ENCODE measurements at regions not wholly inside any gene's neighbourhood (a gene's known extent, or its start where the extent isn't known, plus 50 kb on each side); places are given as distances from the start of the nearest gene placed in this dataset.
"Not testable (repeated sequence)": the region's sequence is repeated elsewhere in the genome, so short reads cannot be mapped to it uniquely, and the experiment has no call there.

DNA sequence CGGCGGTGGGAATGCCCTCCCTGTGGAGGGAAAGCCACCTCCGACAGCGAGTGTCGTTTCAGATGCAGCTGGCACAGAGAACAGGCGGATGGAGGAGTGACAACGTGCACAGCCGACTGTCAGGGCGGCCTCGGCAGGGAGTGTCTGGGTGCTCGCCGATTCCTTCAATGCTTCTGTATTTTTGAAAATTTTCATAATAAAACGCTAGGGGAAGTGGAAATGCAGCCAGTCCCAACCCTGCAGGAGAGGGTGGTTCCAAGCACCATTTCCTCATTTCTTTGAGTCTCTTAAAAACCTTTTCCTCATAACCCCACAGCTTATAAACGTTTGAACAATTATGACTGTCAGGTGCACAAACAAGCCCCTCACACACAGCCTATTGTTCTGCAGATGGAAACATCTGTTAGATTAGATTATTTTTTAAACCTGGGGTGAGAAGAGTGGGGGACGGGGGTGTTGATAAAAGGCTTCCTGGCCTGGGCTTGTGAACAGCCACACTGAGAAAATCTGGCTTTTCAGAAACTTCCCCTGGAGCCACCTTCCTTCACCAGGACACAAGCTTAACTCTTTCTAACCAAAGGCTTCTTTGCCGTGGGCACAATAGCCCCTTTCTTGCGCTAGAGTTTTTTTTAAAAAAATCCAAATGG lies 228.9 kb downstream of the ANKRD60 start:
- DNase-seq, result no peak

- DNase-seq, result no peak
Measured at GRCh38 chr20:57998981-57999464, 229.4 kb downstream of the ANKRD60 start.

- DNase-seq, result no peak
Measured at GRCh38 chr20:57998276-57998675, 230.2 kb downstream of the ANKRD60 start.

DNA sequence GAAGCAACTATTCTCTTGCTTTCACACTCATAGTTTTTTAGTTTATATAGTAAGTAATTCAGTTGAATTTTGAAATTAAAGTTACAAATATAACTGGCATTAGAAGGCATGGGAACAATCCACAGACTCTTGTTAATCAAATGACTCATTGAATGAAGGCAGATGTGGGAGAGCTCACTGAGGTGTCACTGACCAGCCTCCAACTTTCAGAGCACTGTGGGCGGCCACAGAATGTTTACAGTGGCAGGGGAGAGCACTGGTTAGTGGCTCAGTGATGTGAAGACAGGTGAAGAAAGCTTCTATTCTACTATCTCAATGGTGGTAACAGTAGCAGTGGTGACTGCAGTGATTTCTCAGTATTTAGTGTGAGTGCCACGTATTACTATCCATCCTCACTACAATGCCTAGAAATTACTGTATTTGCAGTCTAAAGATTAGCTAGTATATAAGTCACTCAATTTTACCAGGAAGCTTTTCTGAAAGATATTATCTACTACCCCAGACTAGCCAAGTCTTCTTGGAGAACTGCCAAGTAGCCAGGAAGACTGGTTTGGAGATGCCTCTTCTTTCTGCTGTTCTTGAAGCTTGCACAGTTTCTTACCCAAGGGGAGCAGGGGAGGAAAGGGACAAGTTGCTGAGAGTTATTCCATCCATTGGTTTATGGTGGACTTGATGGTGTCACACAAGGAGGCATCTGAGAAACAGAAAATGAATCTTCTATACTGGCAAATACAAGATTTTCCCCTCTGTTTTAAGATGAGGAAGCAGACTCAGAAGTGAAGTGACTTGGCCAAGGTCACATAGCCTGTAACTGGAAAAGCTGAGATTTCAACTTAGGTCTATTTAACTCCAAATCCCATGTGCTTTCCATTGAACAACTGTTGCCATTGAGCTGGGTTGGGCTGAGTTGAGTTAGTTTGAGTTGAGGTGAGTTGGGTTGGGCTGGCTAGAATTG lies 231.2 kb downstream of the ANKRD60 start:
- DNase-seq, result no peak

DNA sequence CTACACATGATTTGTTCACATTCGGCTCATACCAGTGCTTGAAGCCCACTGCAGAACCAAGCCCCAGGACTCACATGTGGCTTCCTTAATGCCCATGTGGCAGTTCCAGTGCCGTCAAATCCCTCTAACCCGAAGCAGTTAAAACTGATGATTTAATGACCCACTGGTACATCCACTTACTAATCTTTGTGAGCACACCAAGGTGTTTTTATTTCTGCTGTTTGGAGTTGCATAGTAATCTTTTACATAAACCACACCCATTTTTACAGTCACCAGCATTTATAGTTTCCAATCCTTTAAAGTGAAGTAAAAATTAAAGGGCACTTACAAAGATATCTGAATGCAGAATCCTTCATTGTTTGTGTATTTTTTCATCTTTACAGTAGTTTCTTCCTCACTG lies 232.0 kb downstream of the ANKRD60 start:
- DNase-seq, result no peak

GRCh38 chr20:57995381-57995977 lies 233.0 kb downstream of the ANKRD60 start:
- DNase-seq, result no peak

GRCh38 chr20:57993716-57994431 lies 234.6 kb downstream of the ANKRD60 start:
- DNase-seq, result no peak

GRCh38 chr20:57991211-57991881 lies 237.1 kb downstream of the ANKRD60 start:
- DNase-seq, result no peak

DNA sequence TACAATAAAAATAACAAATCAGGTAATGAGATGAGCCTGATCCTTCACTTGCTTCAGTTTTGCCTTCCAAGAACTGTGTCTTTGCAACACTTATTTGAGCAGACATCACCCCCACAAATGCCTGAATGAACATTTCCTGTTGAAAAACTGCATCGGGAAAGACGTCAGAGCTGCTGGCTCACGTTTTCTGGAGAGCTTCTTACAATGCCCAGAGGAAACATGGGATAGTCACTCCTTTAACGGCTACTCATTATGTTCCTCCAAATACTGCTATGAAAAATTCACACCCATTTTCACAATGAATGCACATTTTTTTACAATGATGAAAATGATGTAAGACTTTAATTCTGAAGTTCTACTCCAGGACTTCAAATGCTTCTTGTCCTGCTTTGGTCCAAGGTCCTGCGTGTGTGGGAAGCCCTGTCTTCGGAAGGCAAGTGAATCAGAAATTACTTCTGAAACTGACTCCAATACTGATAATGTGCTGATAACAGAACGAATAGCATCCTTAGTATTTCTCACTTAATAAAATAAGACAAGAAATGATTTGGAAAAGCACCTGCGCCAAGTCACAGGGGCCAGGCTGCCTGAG lies 238.0 kb downstream of the ANKRD60 start:
- no peak for DNase-seq

DNA sequence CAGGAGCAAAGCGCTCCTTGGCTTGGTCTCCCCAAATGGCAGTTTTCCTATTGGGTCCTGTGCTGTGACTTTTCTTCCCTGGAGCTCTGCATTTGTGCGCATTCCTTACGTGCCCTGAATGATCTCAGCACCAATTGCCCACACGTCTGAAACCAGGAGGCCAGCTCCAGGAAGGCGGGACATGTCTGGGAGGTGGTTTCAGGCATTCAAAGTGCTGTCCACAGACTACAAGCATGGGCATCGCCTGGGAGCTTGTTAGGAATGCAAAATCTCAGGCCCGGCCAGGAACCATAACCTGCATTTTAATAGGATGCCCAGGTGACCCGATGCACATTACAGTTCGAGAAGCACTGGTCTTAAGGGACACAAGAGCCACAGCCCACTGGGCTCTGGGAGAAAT lies 239.6 kb downstream of the ANKRD60 start:
- DNase-seq, result no peak

- DNase-seq, result no peak
Measured at GRCh38 chr20:57988422-57988821, 240.0 kb downstream of the ANKRD60 start.

DNA sequence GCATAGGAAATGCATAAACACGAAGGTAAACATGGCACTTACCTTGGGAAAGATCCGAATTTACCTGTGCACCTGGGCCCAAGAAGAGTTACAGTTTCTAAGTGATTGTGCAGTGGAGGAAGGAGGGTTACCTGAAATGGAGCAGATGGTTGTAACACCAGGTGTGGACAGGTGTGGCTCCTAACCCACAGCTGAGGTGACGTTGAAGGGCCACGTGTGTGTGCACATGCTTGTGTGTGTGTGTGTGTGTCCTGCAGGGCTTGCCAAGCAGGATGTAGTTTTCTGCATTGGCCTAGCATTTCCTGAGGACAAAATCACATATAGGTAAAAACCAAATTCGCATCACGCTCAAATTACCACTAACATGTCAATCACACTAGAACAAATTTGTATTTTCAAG lies 240.8 kb downstream of the ANKRD60 start:
- DNase-seq, result no peak

DNA sequence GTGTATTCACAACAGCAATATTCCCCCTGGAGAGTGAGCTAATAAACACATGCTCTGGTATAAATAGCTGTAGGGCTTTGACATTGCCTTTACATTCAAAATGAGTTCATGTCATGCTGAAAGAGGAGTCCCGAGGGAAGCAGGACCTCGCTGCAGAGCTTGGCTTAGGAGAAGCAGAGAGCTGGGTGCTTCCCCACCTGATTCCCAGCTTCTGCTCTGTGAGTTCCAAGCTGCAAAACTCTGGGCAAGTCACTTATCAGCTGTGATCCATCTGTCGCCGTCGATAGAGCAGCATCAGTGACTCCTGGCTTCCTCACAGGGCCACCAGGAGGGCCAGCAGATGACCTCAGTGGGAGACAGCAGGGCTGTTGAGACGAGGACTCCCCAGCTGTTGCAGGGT lies 241.8 kb downstream of the ANKRD60 start:
- DNase-seq, result no peak

DNA sequence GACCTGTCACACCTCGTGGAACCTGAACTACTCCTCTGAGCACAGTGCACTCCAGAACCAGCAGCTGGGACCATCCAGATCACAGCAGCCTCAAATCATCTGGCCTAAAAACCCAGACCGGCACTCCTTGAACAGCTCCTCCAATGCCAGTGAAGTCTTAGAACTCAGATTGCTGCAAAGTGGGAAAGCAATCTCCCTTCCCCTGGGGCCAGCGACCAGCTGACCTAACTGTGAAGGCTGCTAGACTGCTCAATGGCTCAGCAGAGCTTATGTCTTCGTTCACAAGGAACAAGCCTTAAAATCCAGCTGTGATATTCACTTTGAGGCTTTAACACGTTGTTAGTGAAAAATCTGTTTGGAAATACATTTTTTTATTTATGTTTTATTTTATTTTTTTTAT lies 243.2 kb downstream of the ANKRD60 start:
- no peak for DNase-seq

DNA sequence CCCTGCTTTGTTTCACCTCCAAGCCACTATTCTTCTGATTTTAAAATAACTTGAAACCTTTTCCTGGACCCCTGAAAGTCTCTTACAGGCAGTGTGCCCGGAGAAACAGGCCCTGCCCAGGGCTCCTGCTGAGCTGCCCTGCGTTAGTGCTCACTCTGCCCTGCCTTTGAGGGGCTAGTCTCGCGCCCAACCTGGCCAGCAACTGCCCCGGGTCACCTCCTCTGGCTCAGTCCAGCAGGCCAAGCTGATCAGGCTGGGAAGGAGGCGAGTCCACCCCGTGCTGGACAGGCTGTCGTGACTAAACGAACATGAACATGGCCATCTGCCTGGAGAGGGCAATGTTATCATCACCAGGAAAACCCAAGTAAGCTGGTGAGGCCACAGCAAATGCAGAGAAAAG lies 245.4 kb downstream of the ANKRD60 start:
- no peak for DNase-seq

GRCh38 chr20:57980506-57980905 lies 247.9 kb downstream of the ANKRD60 start:
- no peak for DNase-seq

DNA sequence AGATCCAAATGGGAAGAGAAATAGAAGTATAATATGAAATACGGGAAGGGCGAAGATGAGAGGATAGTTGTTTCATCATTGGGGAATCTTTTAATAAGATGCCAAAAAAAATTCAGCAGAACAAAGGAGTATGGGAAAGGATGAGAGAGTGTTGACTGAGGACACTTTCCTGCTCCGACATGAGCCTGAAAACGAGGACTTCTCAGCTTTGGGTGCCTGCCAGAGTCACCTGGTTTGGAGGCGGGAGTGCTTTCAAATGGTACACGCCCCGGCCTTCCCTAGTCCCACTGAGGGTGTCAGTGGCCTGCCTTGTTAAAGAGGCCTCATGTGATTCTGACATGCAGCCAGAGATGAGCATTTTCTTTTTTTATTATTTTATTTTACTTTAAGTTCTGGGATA lies 250.9 kb downstream of the ANKRD60 start:
- DNase-seq, result no peak

- no peak for DNase-seq
Measured at GRCh38 chr20:57977141-57977540, 251.3 kb downstream of the ANKRD60 start.

DNA sequence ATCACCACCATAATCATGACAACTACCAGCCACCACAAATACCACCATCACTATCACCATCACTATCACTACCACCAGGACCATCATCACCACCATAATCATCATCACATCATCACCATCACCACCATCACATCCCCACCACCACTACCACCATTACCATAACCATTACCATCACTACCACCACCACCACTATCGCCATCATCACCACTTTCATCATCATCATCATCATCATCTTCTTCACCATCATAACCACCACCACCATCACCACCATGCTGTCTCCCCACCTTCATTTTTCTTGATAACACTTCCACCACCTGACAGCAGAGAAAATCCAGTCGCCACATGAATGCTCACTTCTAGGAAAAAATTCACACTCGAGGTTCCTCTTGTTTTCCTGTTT lies 253.6 kb downstream of the ANKRD60 start:
- DNase-seq, result no peak

- DNase-seq, result no peak
Measured at GRCh38 chr20:57973886-57974285, 254.6 kb downstream of the ANKRD60 start.

DNA sequence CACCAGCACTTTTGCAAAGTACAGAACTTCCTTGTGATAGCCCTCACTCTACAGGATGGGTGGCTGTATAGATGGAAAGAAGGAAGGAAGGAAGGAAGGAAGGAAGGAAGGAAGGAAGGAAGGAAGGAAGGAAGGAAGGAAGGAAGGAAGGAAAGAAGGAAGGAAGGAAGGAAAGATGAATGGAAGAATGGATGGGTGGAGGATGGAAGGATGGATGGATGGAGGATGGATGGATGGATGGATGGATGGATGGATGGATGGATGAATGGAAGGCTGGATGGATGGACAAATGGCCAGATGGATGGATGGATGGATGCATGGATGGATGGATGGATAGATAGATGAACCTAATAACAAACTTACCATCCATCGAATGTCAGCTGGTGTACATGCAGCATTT lies 256.9 kb downstream of the ANKRD60 start:
- DNase-seq, result not testable (repeated sequence)

Data from left kidney (tissue), 1 donor.